ENCODE measurements at regions not wholly inside any gene's neighbourhood (a gene's known extent, or its start where the extent isn't known, plus 50 kb on each side); places are given as distances from the start of the nearest gene placed in this dataset.

- no peak for TF ChIP-seq TCF4 (CRISPR knock-in tag; IDR thresholded peaks at IDR 0.05; ENCODE audit: borderline replicate concordance)
- no peak for TF ChIP-seq PATZ1 (CRISPR knock-in tag; IDR thresholded peaks at IDR 0.05; ENCODE audit: borderline replicate concordance)
- no peak for TF ChIP-seq CREB5 (CRISPR knock-in tag; IDR thresholded peaks at IDR 0.05; ENCODE audit: low read depth)
- TF ChIP-seq OSR1 (CRISPR knock-in tag; IDR thresholded peaks at IDR 0.05): no peak
- TF ChIP-seq ESRRG (CRISPR knock-in tag; IDR thresholded peaks at IDR 0.05): no peak
- no peak for TF ChIP-seq ARNTL (CRISPR knock-in tag; IDR thresholded peaks at IDR 0.05; ENCODE audit: borderline replicate concordance, low read depth)
- no peak for TF ChIP-seq SNAI2 (CRISPR knock-in tag; IDR thresholded peaks at IDR 0.05)
- TF ChIP-seq, protein P1, sequence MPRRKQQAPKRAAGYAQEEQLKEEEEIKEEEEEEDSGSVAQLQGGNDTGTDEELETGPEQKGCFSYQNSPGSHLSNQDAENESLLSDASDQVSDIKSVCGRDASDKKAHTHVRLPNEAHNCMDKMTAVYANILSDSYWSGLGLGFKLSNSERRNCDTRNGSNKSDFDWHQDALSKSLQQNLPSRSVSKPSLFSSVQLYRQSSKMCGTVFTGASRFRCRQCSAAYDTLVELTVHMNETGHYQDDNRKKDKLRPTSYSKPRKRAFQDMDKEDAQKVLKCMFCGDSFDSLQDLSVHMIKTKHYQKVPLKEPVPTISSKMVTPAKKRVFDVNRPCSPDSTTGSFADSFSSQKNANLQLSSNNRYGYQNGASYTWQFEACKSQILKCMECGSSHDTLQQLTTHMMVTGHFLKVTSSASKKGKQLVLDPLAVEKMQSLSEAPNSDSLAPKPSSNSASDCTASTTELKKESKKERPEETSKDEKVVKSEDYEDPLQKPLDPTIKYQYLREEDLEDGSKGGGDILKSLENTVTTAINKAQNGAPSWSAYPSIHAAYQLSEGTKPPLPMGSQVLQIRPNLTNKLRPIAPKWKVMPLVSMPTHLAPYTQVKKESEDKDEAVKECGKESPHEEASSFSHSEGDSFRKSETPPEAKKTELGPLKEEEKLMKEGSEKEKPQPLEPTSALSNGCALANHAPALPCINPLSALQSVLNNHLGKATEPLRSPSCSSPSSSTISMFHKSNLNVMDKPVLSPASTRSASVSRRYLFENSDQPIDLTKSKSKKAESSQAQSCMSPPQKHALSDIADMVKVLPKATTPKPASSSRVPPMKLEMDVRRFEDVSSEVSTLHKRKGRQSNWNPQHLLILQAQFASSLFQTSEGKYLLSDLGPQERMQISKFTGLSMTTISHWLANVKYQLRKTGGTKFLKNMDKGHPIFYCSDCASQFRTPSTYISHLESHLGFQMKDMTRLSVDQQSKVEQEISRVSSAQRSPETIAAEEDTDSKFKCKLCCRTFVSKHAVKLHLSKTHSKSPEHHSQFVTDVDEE (CRISPR knock-in tag; IDR thresholded peaks at IDR 0.05): no peak
- no peak for TF ChIP-seq ZFP30 (CRISPR knock-in tag; IDR thresholded peaks at IDR 0.05)
- no peak for TF ChIP-seq ZFP3 (CRISPR knock-in tag; IDR thresholded peaks at IDR 0.05)
- TF ChIP-seq RARB (CRISPR knock-in tag; IDR thresholded peaks at IDR 0.05): no peak
Measured at GRCh38 chr7:13179011-13179582, 491.7 kb downstream of the ARL4A start.

Measured in SK-N-SH treated with all-trans-retinoic acid at 6 μM for 48 hours (cell line).